ENCODE measurements at regions not wholly inside any gene's neighbourhood (a gene's known extent, or its start where the extent isn't known, plus 50 kb on each side); places are given as distances from the start of the nearest gene placed in this dataset.

- no peak for DNase-seq
These were observed 242.2 kb upstream of the ZPLD1 start for GRCh38 chr3:102192575-102192974.

DNA sequence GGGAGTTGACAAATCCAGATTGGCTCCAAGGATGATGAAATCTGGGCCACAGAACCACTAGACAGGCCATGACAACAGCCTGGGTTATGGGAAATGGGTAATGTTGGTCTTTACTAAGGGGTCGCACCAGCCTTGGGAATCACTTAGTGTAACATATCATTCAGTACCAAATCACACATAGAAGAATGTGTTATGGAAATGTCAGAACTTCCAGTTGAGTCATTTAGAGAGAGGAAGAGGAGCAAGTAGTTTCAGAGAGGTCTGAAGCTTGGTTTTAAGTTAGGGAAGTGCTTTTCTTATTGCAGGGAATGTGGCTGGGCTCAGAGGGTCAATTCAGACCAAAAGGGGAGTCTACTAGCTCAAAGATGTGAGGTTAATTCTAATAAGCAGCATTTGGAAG lies 241.6 kb upstream of the ZPLD1 start:
- no peak for DNase-seq

DNA sequence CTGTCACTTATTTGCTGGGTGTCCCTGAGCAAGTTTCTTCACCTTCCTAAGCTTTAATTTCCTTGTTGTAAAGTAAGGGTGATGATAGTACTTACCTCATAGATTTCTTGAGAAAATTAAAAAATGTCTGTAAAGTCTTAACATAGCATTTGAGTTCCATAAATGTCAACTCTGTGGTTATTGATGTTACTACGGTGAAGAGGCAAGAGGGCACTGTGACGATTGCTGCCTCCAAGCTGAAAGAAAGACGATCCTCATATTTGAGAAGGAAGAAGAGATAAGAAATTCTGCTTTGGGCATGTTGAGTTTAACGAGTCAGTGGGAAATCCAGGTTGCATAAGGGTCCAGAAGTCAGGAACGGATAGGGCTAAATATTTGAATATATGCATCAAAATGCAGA lies 240.8 kb upstream of the ZPLD1 start:
- DNase-seq: no peak

- no peak for DNase-seq
These were observed 240.1 kb upstream of the ZPLD1 start for GRCh38 chr3:102194760-102195159.

- DNase-seq: no peak
These were observed 239.4 kb upstream of the ZPLD1 start for GRCh38 chr3:102195198-102195948.

GRCh38 chr3:102200126-102200525 lies 234.7 kb upstream of the ZPLD1 start:
- DNase-seq: no peak

DNA sequence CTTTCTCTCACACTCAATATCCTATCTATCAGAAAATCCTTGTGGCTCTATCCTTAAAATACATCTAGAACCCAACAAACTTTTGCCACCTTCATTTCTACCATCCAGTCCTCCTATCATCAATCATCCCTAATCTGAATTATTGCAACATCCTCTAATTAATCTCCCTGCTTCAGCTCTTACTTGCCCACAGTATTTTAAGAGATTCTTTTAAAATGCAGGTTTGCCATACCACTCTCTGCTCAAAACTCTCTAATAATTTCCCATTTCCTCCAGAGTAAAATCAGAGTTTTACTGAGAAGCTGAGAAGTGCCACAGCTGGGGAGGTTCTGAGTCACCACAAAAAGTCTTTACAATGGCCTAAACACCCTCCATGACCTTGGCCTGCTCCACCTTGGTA lies 234.3 kb upstream of the ZPLD1 start:
- DNase-seq: no peak

DNA sequence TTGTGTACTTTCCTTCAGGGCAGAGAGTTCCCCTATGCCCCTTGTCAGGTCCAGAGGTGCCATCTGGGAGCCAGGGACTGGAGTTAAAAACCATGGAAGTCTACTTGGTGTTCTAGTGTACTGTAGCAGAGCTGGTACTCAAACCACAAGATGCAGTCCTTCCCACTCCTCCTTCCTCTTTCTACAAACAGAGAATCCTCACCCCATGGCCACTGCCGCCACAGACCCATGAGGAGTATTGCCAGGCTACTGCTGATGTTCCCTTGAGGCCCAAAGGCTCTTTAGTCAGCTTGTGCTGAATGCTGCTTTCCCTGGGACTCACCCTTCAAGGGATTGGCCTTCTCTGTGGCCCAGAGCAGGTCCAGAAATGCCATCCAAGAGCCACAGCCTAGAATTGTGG lies 229.2 kb upstream of the ZPLD1 start:
- DNase-seq: no peak

DNA sequence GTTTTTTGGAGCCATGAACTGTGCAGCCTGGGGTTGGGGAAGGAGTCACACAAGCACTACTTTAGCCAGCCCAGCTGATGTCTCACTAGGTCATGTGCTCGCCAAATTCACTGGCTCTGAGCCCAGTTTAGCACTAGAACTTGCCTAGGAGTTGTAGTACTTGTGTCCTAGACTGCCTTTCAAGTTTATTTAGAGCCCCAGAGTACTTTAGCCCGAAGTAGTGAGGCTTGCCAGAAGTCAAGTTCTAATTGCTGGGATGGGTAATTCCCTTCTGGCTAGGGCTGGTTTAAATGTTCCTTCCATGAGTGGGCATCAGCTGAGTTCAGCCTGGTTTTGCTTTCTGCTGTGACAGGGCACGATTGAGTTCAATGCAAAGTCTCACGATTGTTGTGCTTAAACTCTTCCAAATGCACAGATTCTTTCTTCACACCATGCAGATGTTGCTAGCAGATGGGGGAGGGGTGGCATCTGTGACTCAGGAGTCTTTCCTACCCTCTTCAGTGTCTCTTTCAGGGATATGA lies 228.2 kb upstream of the ZPLD1 start:
- no peak for DNase-seq

GRCh38 chr3:102207151-102207571 lies 227.7 kb upstream of the ZPLD1 start:
- no peak for DNase-seq

DNA sequence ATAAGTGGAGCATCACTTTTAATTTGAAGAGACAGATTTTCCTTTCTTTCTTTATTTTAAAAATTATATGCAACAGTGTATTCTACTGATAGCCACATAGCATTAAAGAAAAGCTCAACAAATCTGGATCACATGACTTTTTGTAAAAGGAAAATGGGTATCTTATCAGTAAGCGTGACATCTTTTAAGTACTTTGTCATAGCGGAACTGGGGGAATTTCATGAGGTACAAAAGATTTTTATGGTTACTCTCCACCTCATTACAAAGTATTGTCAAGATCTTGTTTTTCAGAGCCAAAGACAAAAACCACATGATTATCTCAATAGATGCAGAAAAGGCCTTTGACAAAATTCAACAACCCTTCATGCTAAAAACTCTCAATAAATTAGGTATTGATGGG lies 219.6 kb upstream of the ZPLD1 start:
- DNase-seq: no peak

DNA sequence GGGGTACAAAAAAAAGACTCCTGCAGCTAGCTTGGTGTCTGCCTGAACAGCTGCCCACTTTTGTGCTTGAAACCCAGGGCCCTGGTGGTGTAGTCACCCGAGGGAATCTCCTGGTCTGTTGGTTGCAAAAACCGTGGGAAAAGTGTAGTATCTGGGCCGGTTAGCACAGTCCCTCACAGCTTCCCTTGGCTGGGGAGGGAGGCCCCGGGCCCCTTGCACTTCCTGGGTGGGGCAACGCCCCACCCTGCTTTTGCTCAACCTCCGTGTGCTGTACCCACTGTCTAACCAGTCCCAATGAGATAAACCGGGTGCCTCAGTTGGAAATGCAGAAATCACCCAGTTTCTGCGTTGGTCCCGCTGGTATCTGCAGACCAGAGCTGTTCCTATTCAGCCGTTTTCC lies 211.7 kb upstream of the ZPLD1 start:
- no peak for DNase-seq

- DNase-seq: no peak
These were observed 210.6 kb upstream of the ZPLD1 start for GRCh38 chr3:102224171-102224570.

DNA sequence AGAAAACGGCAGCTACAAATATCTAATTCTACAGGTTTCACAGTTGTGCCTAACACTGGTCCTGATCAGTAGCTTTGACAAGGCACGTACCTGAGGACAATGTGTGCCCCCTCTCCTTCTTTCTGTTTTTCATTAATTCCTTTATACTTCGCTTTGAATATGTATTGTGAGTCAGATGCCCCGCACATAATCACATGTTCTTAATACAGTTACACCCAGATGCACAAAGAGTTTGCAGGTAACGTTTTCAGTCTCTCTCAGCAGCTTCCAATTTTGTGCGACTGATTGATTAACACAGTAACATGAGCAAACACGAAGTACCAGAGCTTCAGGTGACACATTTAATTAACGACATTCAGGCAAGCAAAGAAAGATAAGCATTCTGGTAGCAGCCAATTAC lies 209.8 kb upstream of the ZPLD1 start:
- DNase-seq: no peak

DNA sequence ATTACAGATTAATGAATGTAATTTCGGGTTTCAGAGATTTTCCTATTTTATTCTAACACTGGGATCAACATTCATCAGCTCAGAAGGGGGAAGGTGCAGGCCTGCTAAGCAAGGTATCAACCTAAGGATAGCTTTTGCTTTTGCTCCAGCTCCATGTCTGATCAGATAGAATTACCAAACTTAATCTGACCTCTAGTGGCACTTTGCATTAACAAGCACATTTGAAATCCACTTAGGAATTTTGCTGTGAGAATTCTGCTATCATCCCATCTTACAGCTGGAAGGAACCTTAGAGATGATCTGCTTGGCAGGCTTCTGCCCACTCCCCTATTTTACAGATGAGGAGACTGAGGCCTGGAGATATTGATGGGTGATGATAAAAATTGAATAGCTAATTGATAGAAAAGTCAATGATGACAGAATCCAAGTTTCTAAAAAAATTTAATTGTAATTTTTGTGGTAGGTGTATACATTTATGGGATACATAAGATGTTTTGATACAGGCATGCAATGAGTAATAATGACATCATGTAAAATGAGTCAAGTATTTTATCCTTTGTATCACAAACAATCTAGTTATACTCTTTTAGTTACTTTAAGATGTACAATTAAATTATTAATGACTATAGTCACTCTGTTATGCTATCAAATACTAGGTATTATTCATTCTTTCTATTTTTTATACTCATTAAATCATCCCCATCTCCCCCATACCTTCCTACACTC lies 209.2 kb upstream of the ZPLD1 start:
- no peak for DNase-seq

- DNase-seq: no peak
These were observed 208.4 kb upstream of the ZPLD1 start for GRCh38 chr3:102226463-102226862.

DNA sequence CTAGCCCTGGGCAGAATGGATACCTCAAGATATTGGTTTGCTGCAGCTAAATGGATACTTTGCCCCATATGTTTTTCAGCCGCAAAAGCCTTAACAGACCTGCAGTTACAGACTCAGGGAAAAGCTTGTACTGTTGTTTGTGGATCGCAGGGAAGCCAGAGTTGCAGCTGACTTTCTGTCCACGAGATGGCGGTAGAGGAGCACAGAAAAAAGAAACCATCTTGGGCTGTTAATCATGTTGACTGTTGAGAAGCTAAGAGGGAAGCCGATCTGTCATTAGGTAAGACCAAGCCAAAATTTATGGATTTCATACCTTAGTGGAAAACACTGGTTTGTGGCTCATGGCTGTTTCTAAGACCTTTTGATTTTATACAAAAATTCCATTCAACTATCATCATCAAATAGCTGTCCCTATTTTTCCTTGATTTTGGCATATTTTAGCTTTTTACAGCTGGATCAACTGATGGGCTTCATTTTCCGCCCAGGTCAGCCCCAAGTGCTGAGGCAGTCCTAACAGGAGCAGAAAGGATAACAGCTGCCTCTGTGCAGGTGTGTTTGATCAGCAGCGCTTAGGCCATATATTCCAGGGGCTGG lies 205.7 kb upstream of the ZPLD1 start:
- peak; percentile 61 for DNase-seq

DNA sequence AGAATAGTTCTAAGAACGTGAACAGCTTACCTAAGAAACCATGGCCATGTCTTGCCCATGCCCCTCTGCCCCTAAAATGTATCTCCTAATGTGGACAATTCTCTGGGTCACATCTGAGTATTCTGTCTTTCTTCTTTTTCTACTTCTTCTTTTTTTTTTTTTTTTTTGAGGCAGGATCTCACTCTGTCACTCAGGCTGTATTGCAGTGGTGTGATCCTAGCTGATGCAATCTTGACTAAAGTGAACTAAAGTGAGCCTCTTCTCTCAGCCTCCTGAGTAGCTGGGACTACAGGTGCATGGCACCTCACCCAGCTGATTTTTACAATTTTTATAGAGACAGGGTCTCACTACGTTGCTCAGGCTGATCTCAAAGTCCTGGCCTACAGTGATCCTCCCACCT lies 204.8 kb upstream of the ZPLD1 start:
- DNase-seq: no peak

- no peak for DNase-seq
These were observed 200.9 kb upstream of the ZPLD1 start for GRCh38 chr3:102233881-102234280.

DNA sequence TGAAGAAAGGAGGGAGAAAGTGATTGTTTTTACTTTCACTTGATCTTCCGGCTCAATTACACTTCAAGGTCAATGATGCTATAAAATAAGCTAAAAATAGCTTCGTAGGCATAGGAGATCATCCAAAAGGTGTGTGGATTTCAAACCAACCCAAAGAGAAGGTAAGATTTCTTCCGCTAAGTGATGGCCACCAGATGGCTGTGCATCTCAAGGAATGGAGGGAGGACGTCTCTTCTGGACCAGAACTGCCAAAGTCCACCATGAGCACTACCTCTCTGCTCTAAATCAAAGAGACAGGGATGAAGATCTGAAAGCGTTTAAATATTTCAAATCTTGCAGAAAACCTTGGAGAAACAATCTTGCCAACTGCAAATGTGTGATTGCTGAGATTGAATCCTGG lies 199.1 kb upstream of the ZPLD1 start:
- no peak for DNase-seq

DNA sequence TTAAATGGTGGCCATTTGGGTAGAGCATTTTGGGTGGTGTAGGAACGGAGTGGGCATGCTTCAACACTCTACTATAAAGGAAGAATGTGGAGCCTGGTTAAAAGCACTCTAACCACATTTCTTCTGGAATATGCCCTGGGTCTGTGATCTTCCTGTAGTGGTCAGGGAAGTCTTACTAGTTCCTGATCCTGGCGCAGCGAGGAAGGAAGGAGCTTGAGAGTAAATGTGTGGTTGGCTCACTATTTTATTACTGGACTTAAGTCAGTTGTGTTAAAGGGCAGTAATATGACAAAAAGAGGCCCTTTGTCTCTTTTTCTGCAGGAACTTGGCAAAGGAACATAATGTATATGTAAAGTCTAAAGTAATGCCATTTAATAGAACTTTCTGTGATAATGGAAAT lies 197.6 kb upstream of the ZPLD1 start:
- no peak for DNase-seq

DNA sequence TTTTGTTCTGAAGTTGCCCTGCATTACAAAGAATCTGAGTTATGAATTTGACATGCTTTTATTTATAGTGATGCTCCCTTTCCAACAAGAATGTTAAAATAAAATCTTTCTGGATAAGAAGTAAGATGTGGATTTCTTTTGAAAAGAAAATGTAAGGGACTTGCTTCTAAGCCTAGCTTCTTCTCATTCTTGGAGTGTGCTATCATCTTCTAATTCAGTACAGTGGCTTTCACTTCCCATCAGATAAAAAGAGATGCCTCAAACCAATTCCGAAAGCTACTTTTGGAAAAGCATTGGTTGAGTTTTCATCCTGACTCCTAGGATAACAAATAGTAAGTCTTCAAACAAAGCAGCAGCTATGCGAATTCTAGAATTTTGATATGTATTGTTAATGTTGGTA lies 197.0 kb upstream of the ZPLD1 start:
- DNase-seq: no peak

GRCh38 chr3:102238362-102238761 lies 196.5 kb upstream of the ZPLD1 start:
- no peak for DNase-seq

- DNase-seq: no peak
These were observed 194.1 kb upstream of the ZPLD1 start for GRCh38 chr3:102240720-102241119.
